Esophagus squamous epithelium (tissue), 5 donors: ENCODE measurements at regions not wholly inside any gene's neighbourhood (a gene's known extent, or its start where the extent isn't known, plus 50 kb on each side); places are given as distances from the start of the nearest gene placed in this dataset.

ENCODE experiments used
- DNase-seq: peaks from one replicate; lab custom pipeline; 2025; lab: John Stamatoyannopoulos, UW
- H3K27ac ChIP-seq, 4 donors: fragments of 200-600 bp; sonication (generic); one replicate each; pipeline ENCODE4 v1.5.1; 2016 to 2019; ENCODE audit warnings: mild to moderate bottlenecking in 1 of 4
- H3K27me3 ChIP-seq, 4 donors: fragments of 200-600 bp; sonication (generic); 1 replicate in 3 of 4; 2 replicates in 1 of 4; pipeline versions ENCODE4 v1.5.1 to v1.6.0; 2017 to 2021; ENCODE audit warnings: antibody characterized with exemption in 1 of 4
- H3K36me3 ChIP-seq, 3 donors: fragments of 200-600 bp; sonication (generic); one replicate each; pipeline ENCODE4 v1.5.1; 2016 to 2019
- H3K4me1 ChIP-seq, 3 donors: fragments of 200-600 bp; sonication (generic); one replicate each; pipeline ENCODE4 v1.5.1; 2017 to 2019
- H3K4me3 ChIP-seq, 4 donors: fragments of 200-600 bp; sonication (generic); 1 replicate in 3 of 4; 2 replicates in 1 of 4; pipeline ENCODE4 v1.5.1; 2016 to 2019; ENCODE audit warnings: mild to moderate bottlenecking in 2 of 4, moderate library complexity in 1 of 4
- H3K9me3 ChIP-seq, 3 donors: fragments of 200-600 bp; sonication (generic); one replicate each; pipeline ENCODE4 v1.5.1; 2016 to 2019
- CTCF ChIP-seq, 6 experiments: fragments of 450-650 bp in 4 of 6; fragments of 200-600 bp in 2 of 6; sonication (generic) in 2 of 6; IDR thresholded peaks; one replicate each; pipeline ENCODE4 v1.5.1; 2016 to 2019; ENCODE audit warnings: antibody characterized with exemption in 6 of 6, mild to moderate bottlenecking in 4 of 6, moderate library complexity in 4 of 6
- POLR2A ChIP-seq, 4 donors: fragments of 450-650 bp; IDR thresholded peaks; one replicate each; pipeline ENCODE4 v1.6.1; 2017; ENCODE audit warnings: antibody characterized with exemption in 4 of 4, mild to moderate bottlenecking in 4 of 4, moderate library complexity in 3 of 4
- WGBS, 2 donors: methylation state at CpG; one replicate each; pipeline ENCODE4 v1.1.5; 2018; 5-methylcytosine and 5-hydroxymethylcytosine counted together
- intact Hi-C: fragments of 100-400 bp; cut with DNase I; formaldehyde crosslinking; loops from one replicate; pipeline ENCODE4 v1.15.0; 2022
- donor health status: DM: yes; HTN: yes; CAD: no.

GRCh38 chr16:65922923-65923322, 443.6 kb upstream of the CDH5 start:
- no peak for DNase-seq
- H3K9me3 ChIP-seq, result no peaks in the 10 kb centered on the region
- H3K36me3 ChIP-seq, result no peaks in the 10 kb centered on the region
- intact Hi-C loops, result no loop called here
- peaks cover 0 to 6% (median 0%) of the 10 kb centered on the region in 4 donors for H3K27me3 ChIP-seq
- H3K27ac ChIP-seq, result no peak overlapping the region
- no peak overlapping the region for H3K4me3 ChIP-seq
- no peaks in the 10 kb centered on the region for H3K4me1 ChIP-seq
- no peak for TF ChIP-seq CTCF (IDR thresholded peaks at IDR 0.05)
- no peak for TF ChIP-seq POLR2A (IDR thresholded peaks at IDR 0.05)
- WGBS, 2 donors, result 61 to 86% methylated on average over 4 of the region's 4 CpGs

GRCh38 chr16:65919986-65920376, 446.5 kb upstream of the CDH5 start:
- TF ChIP-seq POLR2A (IDR thresholded peaks at IDR 0.05) (no peak), CTCF (IDR thresholded peaks at IDR 0.05) (no peak)
- H3K27ac ChIP-seq, result no peak overlapping the region
- 85 to 95% methylated on average over 6 of the region's 6 CpGs for WGBS, 2 donors
- H3K9me3 ChIP-seq, result no peaks in the 10 kb centered on the region
- H3K36me3 ChIP-seq, result no peaks in the 10 kb centered on the region
- DNase-seq, result no peak
- intact Hi-C loops, result no loop called here
- H3K4me1 ChIP-seq, result no peaks in the 10 kb centered on the region
- no peak overlapping the region for H3K4me3 ChIP-seq
- H3K27me3 ChIP-seq, result peaks cover 0 to 6% (median 0%) of the 10 kb centered on the region in 4 donors

DNA sequence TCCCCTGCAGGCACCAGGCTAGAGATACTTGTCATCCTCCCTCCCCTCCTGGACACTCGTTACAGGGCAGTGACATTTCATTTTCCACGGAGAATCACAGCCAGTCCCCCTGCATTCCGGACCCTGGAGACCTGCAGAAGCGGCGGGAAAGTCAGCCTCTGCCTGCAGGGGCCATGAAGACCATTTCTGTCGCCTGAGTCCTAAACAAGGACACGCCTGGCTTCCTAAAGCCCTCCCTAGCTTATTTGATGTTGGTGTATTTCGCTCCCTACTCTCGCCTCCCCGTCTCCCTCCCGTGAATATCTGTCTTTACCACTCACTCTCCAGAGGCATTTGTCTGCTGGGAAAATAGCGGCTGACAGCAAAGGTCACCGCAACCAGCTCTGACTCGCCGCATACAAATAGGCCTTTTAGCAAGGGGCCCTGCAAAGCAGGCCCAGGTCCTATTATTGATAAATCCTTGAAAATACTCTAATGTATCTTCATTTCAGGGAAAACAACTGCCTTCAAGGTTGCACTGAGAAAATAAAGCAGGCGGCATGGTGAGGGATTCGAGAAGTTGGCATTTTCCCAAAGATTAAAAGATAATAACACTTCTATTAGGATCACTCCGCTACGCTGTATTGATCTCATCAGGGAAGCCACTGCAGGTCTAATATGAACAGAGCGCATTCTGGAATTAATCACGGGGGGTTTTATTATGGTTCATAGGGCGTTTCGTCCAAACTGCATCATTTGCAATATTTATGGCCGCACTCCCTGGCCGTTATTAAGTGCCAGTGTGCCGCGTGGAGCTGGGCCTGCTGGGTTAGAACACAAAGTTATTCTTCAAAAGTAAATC, 447.1 kb upstream of the CDH5 start:
- 81 to 85% methylated on average over 25 to 26 of the region's 27 CpGs for WGBS, 2 donors
- Histone ChIP-seq H3K4me1 (no peaks in the 10 kb centered on the region), H3K9me3 (no peaks in the 10 kb centered on the region), H3K27me3 (peaks cover 0 to 6% (median 0%) of the 10 kb centered on the region in 4 donors), H3K27ac (no peak overlapping the region), H3K36me3 (no peaks in the 10 kb centered on the region), H3K4me3 (no peak overlapping the region)
- intact Hi-C loops, result no loop called here
- no peak for DNase-seq
- TF ChIP-seq POLR2A (IDR thresholded peaks at IDR 0.05) (no peak), CTCF (IDR thresholded peaks at IDR 0.05) (no peak)

- Histone ChIP-seq H3K27me3 (peaks cover 0 to 6% (median 0%) of the 10 kb centered on the region in 4 donors), H3K27ac (no peak overlapping the region), H3K4me3 (no peak overlapping the region), H3K4me1 (no peaks in the 10 kb centered on the region), H3K9me3 (no peaks in the 10 kb centered on the region), H3K36me3 (no peaks in the 10 kb centered on the region)
- WGBS, 2 donors, result 80 to 82% methylated on average over 2 of the region's 2 CpGs
- no peak for TF ChIP-seq CTCF (IDR thresholded peaks at IDR 0.05)
- TF ChIP-seq POLR2A (IDR thresholded peaks at IDR 0.05), result no peak
- no peak for DNase-seq
- intact Hi-C loops, result no loop called here
Measured at GRCh38 chr16:65917466-65917865, 449.0 kb upstream of the CDH5 start.

DNA sequence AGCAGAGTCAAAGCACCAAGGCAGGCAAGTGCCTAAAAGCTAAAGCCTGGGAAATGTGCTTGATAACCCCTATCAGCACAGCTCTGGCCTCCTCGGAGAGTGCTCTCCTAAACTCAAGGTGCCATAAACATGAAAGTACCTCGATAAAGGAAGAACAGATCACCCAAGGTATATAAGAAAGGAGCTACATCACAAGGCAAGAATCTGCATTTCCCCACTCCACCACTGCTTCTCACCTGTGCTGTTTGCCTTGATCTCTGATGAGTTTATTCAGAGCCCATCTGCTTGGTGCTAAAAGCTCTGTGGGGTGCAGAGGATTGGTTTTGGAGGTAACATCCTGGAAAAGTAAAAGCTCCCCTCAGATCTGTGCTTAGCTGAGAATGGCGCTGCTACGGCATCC, 449.5 kb upstream of the CDH5 start:
- WGBS, 2 donors, result 47 to 82% methylated on average over 3 to 4 of the region's 4 CpGs
- Histone ChIP-seq H3K4me3 (no peak overlapping the region), H3K4me1 (no peaks in the 10 kb centered on the region), H3K9me3 (no peaks in the 10 kb centered on the region), H3K36me3 (no peaks in the 10 kb centered on the region), H3K27ac (no peak overlapping the region), H3K27me3 (peaks cover 0 to 6% (median 0%) of the 10 kb centered on the region in 4 donors)
- no peak for TF ChIP-seq CTCF (IDR thresholded peaks at IDR 0.05)
- TF ChIP-seq POLR2A (IDR thresholded peaks at IDR 0.05), result no peak
- intact Hi-C loops, result no loop called here
- DNase-seq, result no peak
